Loucy (cell line): ENCODE measurements at regions not wholly inside any gene's neighbourhood (a gene's known extent, or its start where the extent isn't known, plus 50 kb on each side); places are given as distances from the start of the nearest gene placed in this dataset.
"Not testable (repeated sequence)": the region's sequence is repeated elsewhere in the genome, so short reads cannot be mapped to it uniquely, and the experiment has no call there.

Experiments
- H2AFZ ChIP-seq: fragments of 200-600 bp; sonication (generic); 2 replicates; pipeline ENCODE4 v1.6.0; 2016; ENCODE audit warnings: antibody characterized with exemption, mild to moderate bottlenecking, low read length, moderate library complexity
- H3F3A ChIP-seq: fragments of 200-600 bp; 2 replicates; pipeline ENCODE4 v1.6.0; 2016; ENCODE audit warnings: antibody characterized with exemption, low read depth, mild to moderate bottlenecking
- H3K27me3 ChIP-seq: fragments of 200-600 bp; sonication (generic); 2 replicates; pipeline ENCODE4 v1.6.1; 2014; ENCODE audit warnings: low read length, mild to moderate bottlenecking; ENCODE audit not compliant: insufficient read depth, poor library complexity, severe bottlenecking
- H3K36me3 ChIP-seq: fragments of 200-600 bp; sonication (generic); 2 replicates; pipeline ENCODE4 v1.6.1; 2016; ENCODE audit warnings: low read length; ENCODE audit not compliant: insufficient read depth
- H3K4me1 ChIP-seq: fragments of 200-600 bp; sonication (generic); 2 replicates; pipeline ENCODE4 v1.5.1; 2014; ENCODE audit warnings: low read length, mild to moderate bottlenecking; ENCODE audit not compliant: insufficient read depth, poor library complexity, severe bottlenecking
- H3K4me2 ChIP-seq: fragments of 200-600 bp; sonication (generic); 2 replicates; pipeline ENCODE4 v1.6.0; 2014; ENCODE audit warnings: antibody characterized with exemption, low read length, low read depth, mild to moderate bottlenecking; ENCODE audit not compliant: poor library complexity, severe bottlenecking
- H3K4me3 ChIP-seq: fragments of 200-600 bp; sonication (generic); 2 replicates; pipeline ENCODE4 v1.5.1; 2014; ENCODE audit warnings: low read length, mild to moderate bottlenecking, mixed read lengths; ENCODE audit not compliant: poor library complexity, severe bottlenecking
- H3K79me2 ChIP-seq: fragments of 200-600 bp; sonication (generic); 2 replicates; pipeline ENCODE4 v1.6.1; 2014; ENCODE audit warnings: low read length; ENCODE audit not compliant: insufficient read depth
- H3K9ac ChIP-seq: fragments of 200-600 bp; sonication (generic); 2 replicates; pipeline ENCODE4 v1.6.0; 2014; ENCODE audit warnings: mild to moderate bottlenecking, low read depth, low read length, moderate library complexity; ENCODE audit not compliant: poor library complexity, severe bottlenecking
- H3K9me2 ChIP-seq: fragments of 200-600 bp; sonication (generic); replicated peaks from 2 replicates; pipeline ENCODE4 v1.6.1; 2016; ENCODE audit warnings: low read depth, low read length, mixed read lengths
- H3K9me3 ChIP-seq: fragments of 200-600 bp; sonication (generic); 2 replicates; pipeline ENCODE4 v1.6.1; 2014; ENCODE audit warnings: mild to moderate bottlenecking, antibody characterized with exemption, low read length, low read depth; ENCODE audit not compliant: insufficient read depth
- H4K20me1 ChIP-seq: fragments of 200-600 bp; sonication (generic); 2 replicates; pipeline ENCODE4 v1.6.0; 2014; ENCODE audit warnings: antibody characterized with exemption, low read length, mild to moderate bottlenecking; ENCODE audit not compliant: insufficient read depth, poor library complexity, severe bottlenecking
- CTCF ChIP-seq: fragments of 200-600 bp; sonication (generic); conservative IDR thresholded peaks from 2 replicates; pipeline ENCODE4 v1.5.1; 2014; ENCODE audit warnings: mild to moderate bottlenecking, antibody characterized with exemption, low read length
- EZH2phosphoT487 ChIP-seq: fragments of 200-600 bp; IDR thresholded peaks from 2 replicates; pipeline ENCODE4 v1.6.1; 2018; ENCODE audit warnings: antibody characterized with exemption, mild to moderate bottlenecking, moderate library complexity, borderline replicate concordance

GRCh38 chr11:23644443-23644842 is 784.2 kb upstream of the CCDC179 start:
- no peaks in the 10 kb centered on the region for H3K9me3 ChIP-seq
- TF ChIP-seq CTCF = no peak
- no peak for TF ChIP-seq EZH2phosphoT487
- no peaks in the 10 kb centered on the region for H3K36me3 ChIP-seq
- no peak overlapping the region for H3K4me2 ChIP-seq
- H3K4me3 ChIP-seq = no peak overlapping the region
- no peaks in the 10 kb centered on the region for H3F3A ChIP-seq
- no peak overlapping the region for H3K9ac ChIP-seq
- no peaks in the 10 kb centered on the region for H3K4me1 ChIP-seq
- H3K79me2 ChIP-seq = no peaks in the 10 kb centered on the region
- H3K9me2 ChIP-seq = no peaks in the 10 kb centered on the region
- H4K20me1 ChIP-seq = no peaks in the 10 kb centered on the region
- H2AFZ ChIP-seq = no peak overlapping the region
- H3K27me3 ChIP-seq = no peaks in the 10 kb centered on the region

GRCh38 chr11:23652336-23652735 is 792.1 kb upstream of the CCDC179 start:
- H3K9me2 ChIP-seq, H3K27me3 ChIP-seq, H3K9ac ChIP-seq, H3K4me2 ChIP-seq, H2AFZ ChIP-seq, H4K20me1 ChIP-seq, H3F3A ChIP-seq, H3K4me1 ChIP-seq, H3K9me3 ChIP-seq, H3K36me3 ChIP-seq, H3K4me3 ChIP-seq, H3K79me2 ChIP-seq: not testable (repeated sequence)

GRCh38 chr11:23653071-23653675 is 792.9 kb upstream of the CCDC179 start:
- no peaks in the 10 kb centered on the region for H3K36me3 ChIP-seq
- no peak overlapping the region for H2AFZ ChIP-seq
- no peak for TF ChIP-seq EZH2phosphoT487
- no peak for TF ChIP-seq CTCF
- no peaks in the 10 kb centered on the region for H3K79me2 ChIP-seq
- H3K4me1 ChIP-seq = no peaks in the 10 kb centered on the region
- no peaks in the 10 kb centered on the region for H4K20me1 ChIP-seq
- no peak overlapping the region for H3K9ac ChIP-seq
- H3K4me2 ChIP-seq = no peak overlapping the region
- no peaks in the 10 kb centered on the region for H3F3A ChIP-seq
- H3K4me3 ChIP-seq = no peak overlapping the region
- H3K27me3 ChIP-seq = no peaks in the 10 kb centered on the region
- no peaks in the 10 kb centered on the region for H3K9me2 ChIP-seq
- H3K9me3 ChIP-seq = no peaks in the 10 kb centered on the region; the same call in 1 of the 2 replicates

- Histone ChIP-seq H3K9ac (no peak overlapping the region), H3K36me3 (no peaks in the 10 kb centered on the region), H3K9me3 (no peaks in the 10 kb centered on the region; the same call in 1 of the 2 replicates), H3K9me2 (no peaks in the 10 kb centered on the region), H3K27me3 (no peaks in the 10 kb centered on the region), H4K20me1 (no peaks in the 10 kb centered on the region), H3K4me1 (no peaks in the 10 kb centered on the region), H3K79me2 (no peaks in the 10 kb centered on the region), H3F3A (no peaks in the 10 kb centered on the region), H3K4me3 (no peak overlapping the region), H2AFZ (no peak overlapping the region), H3K4me2 (no peak overlapping the region)
- TF ChIP-seq CTCF (no peak), EZH2phosphoT487 (no peak)
Measured at GRCh38 chr11:23668324-23668723, 808.0 kb upstream of the CCDC179 start.
